Duodenal mucosa (tissue), 2 donors: ENCODE measurements at regions not wholly inside any gene's neighbourhood (a gene's known extent, or its start where the extent isn't known, plus 50 kb on each side); places are given as distances from the start of the nearest gene placed in this dataset.

ENCODE experiments used
- H3K27ac ChIP-seq: one replicate; pipeline ENCODE4 v1.7.0; 2013; ENCODE audit warnings: low read depth, low read length
- H3K27me3 ChIP-seq, 2 donors: one replicate each; pipeline ENCODE4 v1.7.0; 2013; ENCODE audit warnings: low read length in 2 of 2, control low read depth in 1 of 2; ENCODE audit not compliant: insufficient read depth in 2 of 2, control insufficient read depth in 1 of 2
- H3K36me3 ChIP-seq, 2 donors: one replicate each; pipeline ENCODE4 v1.7.0; 2013; ENCODE audit warnings: low read length in 2 of 2, control low read depth in 1 of 2; ENCODE audit not compliant: insufficient read depth in 2 of 2, control insufficient read depth in 1 of 2
- H3K4me1 ChIP-seq, 2 donors: one replicate each; pipeline ENCODE4 v1.7.0; 2013; ENCODE audit warnings: low read length in 2 of 2, control low read depth in 1 of 2; ENCODE audit not compliant: insufficient read depth in 2 of 2, control insufficient read depth in 1 of 2
- H3K4me3 ChIP-seq, 2 donors: one replicate each; pipeline ENCODE4 v1.7.0; 2013; ENCODE audit warnings: low read length in 2 of 2, low read depth in 1 of 2
- H3K9ac ChIP-seq, 2 donors: one replicate each; pipeline ENCODE4 v1.7.0; 2013; ENCODE audit warnings: low read length in 2 of 2, low read depth in 1 of 2
- H3K9me3 ChIP-seq, 2 donors: one replicate each; pipeline ENCODE4 v1.7.0; 2013; ENCODE audit warnings: low read length in 2 of 2, control low read depth in 1 of 2; ENCODE audit not compliant: control insufficient read depth in 1 of 2

GRCh38 chr7:156173346-156173745 lies 361.1 kb upstream of the SHH start:
- Histone ChIP-seq H3K27me3 (no peaks in the 10 kb centered on the region), H3K36me3 (no peaks in the 10 kb centered on the region), H3K9ac (no peak overlapping the region), H3K9me3 (no peaks in the 10 kb centered on the region), H3K4me1 (no peaks in the 10 kb centered on the region), H3K4me3 (no peak overlapping the region), H3K27ac (no peak overlapping the region)

GRCh38 chr7:156172638-156173037 lies 360.4 kb upstream of the SHH start:
- H3K27ac ChIP-seq = no peak overlapping the region
- no peaks in the 10 kb centered on the region for H3K9me3 ChIP-seq
- no peaks in the 10 kb centered on the region for H3K36me3 ChIP-seq
- no peak overlapping the region for H3K9ac ChIP-seq
- no peaks in the 10 kb centered on the region for H3K4me1 ChIP-seq
- no peaks in the 10 kb centered on the region for H3K27me3 ChIP-seq
- no peak overlapping the region for H3K4me3 ChIP-seq

- no peaks in the 10 kb centered on the region for H3K9me3 ChIP-seq
- H3K36me3 ChIP-seq = no peaks in the 10 kb centered on the region
- no peak overlapping the region for H3K27ac ChIP-seq
- no peak overlapping the region for H3K4me3 ChIP-seq
- H3K27me3 ChIP-seq = no peaks in the 10 kb centered on the region
- no peak overlapping the region for H3K9ac ChIP-seq
- no peaks in the 10 kb centered on the region for H3K4me1 ChIP-seq
Measured at GRCh38 chr7:156169474-156170370, 357.5 kb upstream of the SHH start.

DNA sequence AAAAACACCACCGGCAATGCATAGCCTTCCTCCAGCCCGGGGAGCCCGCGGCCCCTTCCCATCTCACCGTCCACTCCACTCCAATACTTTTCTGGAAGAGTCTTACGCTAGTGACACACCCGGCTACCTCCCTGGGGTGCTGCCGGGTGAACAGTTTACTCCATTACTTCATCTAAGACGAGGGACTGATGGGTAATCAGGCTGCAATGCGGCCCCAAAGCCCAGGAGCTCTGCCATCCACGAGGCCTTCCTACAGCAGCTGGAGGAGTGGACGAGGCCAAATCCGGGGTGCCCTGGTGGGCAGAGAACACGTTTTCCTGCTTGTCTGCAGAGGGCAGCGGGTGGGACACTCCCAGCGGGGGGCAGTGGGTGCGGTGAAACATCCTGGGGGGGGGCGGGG lies 356.2 kb upstream of the SHH start:
- Histone ChIP-seq H3K4me1 (no peaks in the 10 kb centered on the region), H3K9me3 (no peaks in the 10 kb centered on the region), H3K9ac (no peak overlapping the region), H3K27me3 (no peaks in the 10 kb centered on the region), H3K36me3 (no peaks in the 10 kb centered on the region), H3K27ac (no peak overlapping the region), H3K4me3 (no peak overlapping the region)

DNA sequence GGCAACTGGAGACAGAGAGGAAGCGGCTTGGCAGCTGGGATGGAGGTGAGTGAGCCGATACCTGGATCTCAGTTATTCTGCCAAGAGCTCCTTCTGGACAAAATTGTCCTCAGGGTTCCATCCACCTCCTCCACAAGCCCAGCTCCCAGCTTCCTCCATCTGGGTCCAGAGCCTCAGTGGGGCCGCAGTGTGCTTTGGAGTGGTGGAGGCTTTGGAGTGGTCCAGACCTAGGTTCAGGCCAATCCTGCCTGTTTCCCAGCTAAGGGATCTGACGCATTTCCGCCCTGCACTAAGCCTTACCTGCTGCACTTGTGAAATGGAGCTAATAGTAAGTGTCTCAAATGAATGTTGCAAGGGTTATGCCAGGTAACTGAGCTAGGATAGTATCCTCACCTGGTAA lies 355.7 kb upstream of the SHH start:
- Histone ChIP-seq H3K27me3 (no peaks in the 10 kb centered on the region), H3K4me3 (no peak overlapping the region), H3K9me3 (no peaks in the 10 kb centered on the region), H3K9ac (no peak overlapping the region), H3K36me3 (no peaks in the 10 kb centered on the region), H3K27ac (no peak overlapping the region), H3K4me1 (no peaks in the 10 kb centered on the region)

DNA sequence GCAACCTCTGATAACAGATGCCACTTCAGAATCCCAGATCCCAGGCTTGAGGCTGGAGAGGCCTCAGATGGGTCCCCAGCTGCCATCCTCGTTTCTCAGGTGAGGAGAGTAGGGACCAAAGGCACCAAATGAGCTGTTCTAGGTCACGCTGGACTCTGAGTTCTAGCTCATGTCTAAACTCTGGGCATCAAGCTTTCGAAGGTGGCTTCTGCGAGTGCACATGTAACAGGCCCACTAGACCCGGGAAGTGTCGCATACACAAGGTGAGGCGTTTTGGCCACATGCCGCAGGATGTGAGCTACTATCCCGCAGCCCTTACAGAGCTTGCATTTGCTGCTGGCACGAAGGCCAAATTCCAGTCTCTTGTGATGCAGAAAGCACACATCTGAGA lies 355.1 kb upstream of the SHH start:
- no peak overlapping the region for H3K9ac ChIP-seq
- H3K36me3 ChIP-seq = no peaks in the 10 kb centered on the region
- H3K4me3 ChIP-seq = no peak overlapping the region
- H3K27me3 ChIP-seq = peaks cover 0 to under 1% of the 10 kb centered on the region in 2 donors
- no peak overlapping the region for H3K27ac ChIP-seq
- no peaks in the 10 kb centered on the region for H3K4me1 ChIP-seq
- H3K9me3 ChIP-seq = no peaks in the 10 kb centered on the region

GRCh38 chr7:156166692-156167416 lies 354.6 kb upstream of the SHH start:
- Histone ChIP-seq H3K36me3 (no peaks in the 10 kb centered on the region), H3K9ac (no peak overlapping the region), H3K27ac (no peak overlapping the region), H3K4me3 (no peak overlapping the region), H3K9me3 (no peaks in the 10 kb centered on the region), H3K4me1 (no peaks in the 10 kb centered on the region), H3K27me3 (peaks cover 0 to 4% of the 10 kb centered on the region in 2 donors)

DNA sequence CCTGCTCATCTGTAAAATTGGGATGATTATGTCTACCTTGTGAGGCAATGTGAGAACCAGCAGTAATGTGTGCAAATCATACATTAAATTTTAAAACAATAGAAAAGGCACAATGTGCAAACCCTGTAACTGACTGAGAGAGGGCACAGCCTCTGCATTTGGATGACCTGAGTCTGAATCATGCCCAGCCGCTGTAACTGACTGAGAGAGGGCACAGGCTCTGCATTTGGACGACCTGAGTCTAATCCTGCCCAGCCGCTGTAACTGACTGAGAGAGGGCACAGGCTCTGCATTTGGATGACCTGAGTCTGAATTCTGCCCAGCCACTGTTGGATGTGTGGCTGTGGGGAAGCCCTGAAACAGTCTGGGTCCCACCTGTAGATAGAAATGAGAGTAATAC lies 351.5 kb upstream of the SHH start:
- no peak overlapping the region for H3K4me3 ChIP-seq
- H3K27me3 ChIP-seq = peaks cover 0 to 4% of the 10 kb centered on the region in 2 donors
- no peaks in the 10 kb centered on the region for H3K36me3 ChIP-seq
- H3K4me1 ChIP-seq = no peaks in the 10 kb centered on the region
- no peak overlapping the region for H3K9ac ChIP-seq
- no peak overlapping the region for H3K27ac ChIP-seq
- no peaks in the 10 kb centered on the region for H3K9me3 ChIP-seq

GRCh38 chr7:156162451-156162850 lies 350.2 kb upstream of the SHH start:
- H3K27me3 ChIP-seq = peaks cover 0 to 4% of the 10 kb centered on the region in 2 donors
- no peaks in the 10 kb centered on the region for H3K36me3 ChIP-seq
- no peak overlapping the region for H3K4me3 ChIP-seq
- H3K9ac ChIP-seq = no peak overlapping the region
- no peaks in the 10 kb centered on the region for H3K9me3 ChIP-seq
- H3K4me1 ChIP-seq = no peaks in the 10 kb centered on the region
- H3K27ac ChIP-seq = no peak overlapping the region

DNA sequence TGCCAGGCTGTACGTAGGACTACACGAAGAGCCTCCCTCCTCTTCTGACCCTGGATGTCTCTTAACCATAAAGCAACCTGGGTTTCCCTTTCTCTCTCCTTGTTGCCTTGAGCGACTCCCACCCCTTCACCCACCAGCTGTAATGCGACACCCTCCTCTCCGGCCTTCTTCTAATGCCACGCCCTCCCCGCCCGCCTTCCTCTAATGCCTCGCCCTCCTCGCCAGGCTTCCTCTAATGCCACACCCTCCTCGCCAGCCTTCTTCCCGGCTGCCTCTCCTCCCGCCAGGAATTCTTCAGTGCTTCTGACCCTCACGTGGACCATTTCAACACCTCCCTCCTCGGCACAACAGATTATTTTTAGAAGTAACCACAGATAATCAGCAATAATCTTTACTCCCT lies 348.5 kb upstream of the SHH start:
- H3K9ac ChIP-seq = no peak overlapping the region
- H3K4me1 ChIP-seq = no peaks in the 10 kb centered on the region
- no peak overlapping the region for H3K4me3 ChIP-seq
- no peaks in the 10 kb centered on the region for H3K9me3 ChIP-seq
- no peak overlapping the region for H3K27ac ChIP-seq
- no peaks in the 10 kb centered on the region for H3K36me3 ChIP-seq
- peaks cover 0 to 4% of the 10 kb centered on the region in 2 donors for H3K27me3 ChIP-seq
